ENCODE measurements at regions not wholly inside any gene's neighbourhood (a gene's known extent, or its start where the extent isn't known, plus 50 kb on each side); places are given as distances from the start of the nearest gene placed in this dataset.

- Histone ChIP-seq H3K9me3 (no peaks in the 10 kb centered on the region), H3K4me1 (ENCODE audit: insufficient read depth) (no peaks in the 10 kb centered on the region), H3K4me3 (no peak overlapping the region), H3K36me3 (no peaks in the 10 kb centered on the region), H3K27ac (no peak overlapping the region), H3K27me3 (no peaks in the 10 kb centered on the region)
- intact Hi-C loops (cut with DNase I), result no loop called here
- DNase-seq, result no peak
- WGBS, 3 donors, result 47 to 68% (median 60%) methylated on average over 3 of the region's 3 CpGs
- TF ChIP-seq EP300 (IDR thresholded peaks at IDR 0.05) (no peak), CTCF (IDR thresholded peaks at IDR 0.05) (no peak), POLR2A (IDR thresholded peaks at IDR 0.05) (no peak)
Measured at GRCh38 chr19:30267332-30267731, 104.9 kb upstream of the ZNF536 start.

GRCh38 chr19:30268601-30269000 is 103.6 kb upstream of the ZNF536 start:
- no peak overlapping the region for H3K27ac ChIP-seq
- DNase-seq, result no peak
- intact Hi-C loops (cut with DNase I), result no loop called here
- H3K27me3 ChIP-seq, result no peaks in the 10 kb centered on the region
- H3K36me3 ChIP-seq, result no peaks in the 10 kb centered on the region
- TF ChIP-seq POLR2A (IDR thresholded peaks at IDR 0.05) (no peak), CTCF (IDR thresholded peaks at IDR 0.05) (no peak), EP300 (IDR thresholded peaks at IDR 0.05) (no peak)
- no peak overlapping the region for H3K4me3 ChIP-seq
- H3K9me3 ChIP-seq, result no peaks in the 10 kb centered on the region
- no peaks in the 10 kb centered on the region for H3K4me1 ChIP-seq (ENCODE audit: insufficient read depth)
- WGBS, 3 donors, result 7 to 17% (median 9%) methylated on average over 9 of the region's 9 CpGs

- intact Hi-C loops (cut with DNase I), result no loop called here
- Histone ChIP-seq H3K36me3 (no peaks in the 10 kb centered on the region), H3K9me3 (no peaks in the 10 kb centered on the region), H3K4me3 (no peak overlapping the region), H3K27ac (no peak overlapping the region), H3K4me1 (ENCODE audit: insufficient read depth) (no peaks in the 10 kb centered on the region), H3K27me3 (no peaks in the 10 kb centered on the region)
- no peak for DNase-seq
- TF ChIP-seq EP300 (IDR thresholded peaks at IDR 0.05), result no peak
- no peak for TF ChIP-seq POLR2A (IDR thresholded peaks at IDR 0.05)
- no peak for TF ChIP-seq CTCF (IDR thresholded peaks at IDR 0.05)
- 88 to 94% (median 88%) methylated on average over 9 of the region's 9 CpGs for WGBS, 3 donors
Measured at GRCh38 chr19:30269638-30270037, 102.5 kb upstream of the ZNF536 start.

- Histone ChIP-seq H3K27ac (no peak overlapping the region), H3K4me1 (ENCODE audit: insufficient read depth) (no peaks in the 10 kb centered on the region), H3K27me3 (no peaks in the 10 kb centered on the region), H3K4me3 (no peak overlapping the region), H3K36me3 (no peaks in the 10 kb centered on the region), H3K9me3 (no peaks in the 10 kb centered on the region)
- no peak for TF ChIP-seq POLR2A (IDR thresholded peaks at IDR 0.05)
- no peak for TF ChIP-seq EP300 (IDR thresholded peaks at IDR 0.05)
- TF ChIP-seq CTCF (IDR thresholded peaks at IDR 0.05), result no peak
- intact Hi-C loops (cut with DNase I), result no loop called here
- 78 to 92% (median 83%) methylated on average over 5 of the region's 5 CpGs for WGBS, 3 donors
- DNase-seq, result no peak
Measured at GRCh38 chr19:30271816-30272215, 100.4 kb upstream of the ZNF536 start.

GRCh38 chr19:30272554-30272953 is 99.6 kb upstream of the ZNF536 start:
- intact Hi-C loops (cut with DNase I), result no loop called here
- no peaks in the 10 kb centered on the region for H3K9me3 ChIP-seq
- TF ChIP-seq CTCF (IDR thresholded peaks at IDR 0.05), result no peak
- TF ChIP-seq EP300 (IDR thresholded peaks at IDR 0.05), result no peak
- TF ChIP-seq POLR2A (IDR thresholded peaks at IDR 0.05), result no peak
- no peaks in the 10 kb centered on the region for H3K4me1 ChIP-seq (ENCODE audit: insufficient read depth)
- 79 to 88% (median 85%) methylated on average over 3 of the region's 3 CpGs for WGBS, 3 donors
- H3K27me3 ChIP-seq, result no peaks in the 10 kb centered on the region
- DNase-seq, result no peak
- H3K27ac ChIP-seq, result no peak overlapping the region
- H3K36me3 ChIP-seq, result no peaks in the 10 kb centered on the region
- no peak overlapping the region for H3K4me3 ChIP-seq
